Hematopoietic multipotent progenitor cell treated with erythropoietin and hydrocortisone succinate and interleukin-3 and kit ligand, for 8 days (in vitro differentiated cells): ENCODE measurements at regions not wholly inside any gene's neighbourhood (a gene's known extent, or its start where the extent isn't known, plus 50 kb on each side); places are given as distances from the start of the nearest gene placed in this dataset.

Experiments used
- DNase-seq: peaks from one replicate; pipeline ENCODE4 v3.0.0-alpha.2; 2015

- DNase-seq = no peak
These were observed 409.3 kb upstream of the SULF2 start for GRCh38 chr20:48194583-48194982.

GRCh38 chr20:48193627-48194425, 408.5 kb upstream of the SULF2 start:
- DNase-seq = no peak

DNA sequence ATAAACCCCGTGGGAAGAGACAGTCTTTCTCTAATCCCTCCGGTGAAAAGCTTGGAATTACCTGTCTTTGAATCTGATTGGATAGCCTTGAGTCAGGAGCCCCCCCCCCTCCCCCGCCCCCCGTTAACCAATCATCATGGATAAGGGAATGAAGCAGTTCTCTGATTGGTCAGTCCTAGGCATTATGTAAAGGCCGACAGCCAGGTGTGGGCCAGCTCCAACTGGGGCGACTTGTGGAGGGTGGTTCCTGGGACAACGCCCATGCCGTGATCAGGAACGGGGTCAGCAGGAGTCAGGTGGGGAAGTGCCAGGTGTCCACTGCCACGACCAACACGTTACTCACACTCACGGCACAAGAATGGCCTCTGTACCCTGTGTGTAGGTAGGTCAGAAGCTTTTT, 406.8 kb upstream of the SULF2 start:
- DNase-seq = no peak

GRCh38 chr20:48191200-48191599, 405.9 kb upstream of the SULF2 start:
- DNase-seq = no peak

- no peak for DNase-seq
These were observed 405.5 kb upstream of the SULF2 start for GRCh38 chr20:48190757-48191156.

- no peak for DNase-seq
These were observed 403.9 kb upstream of the SULF2 start for GRCh38 chr20:48189181-48189580.

DNA sequence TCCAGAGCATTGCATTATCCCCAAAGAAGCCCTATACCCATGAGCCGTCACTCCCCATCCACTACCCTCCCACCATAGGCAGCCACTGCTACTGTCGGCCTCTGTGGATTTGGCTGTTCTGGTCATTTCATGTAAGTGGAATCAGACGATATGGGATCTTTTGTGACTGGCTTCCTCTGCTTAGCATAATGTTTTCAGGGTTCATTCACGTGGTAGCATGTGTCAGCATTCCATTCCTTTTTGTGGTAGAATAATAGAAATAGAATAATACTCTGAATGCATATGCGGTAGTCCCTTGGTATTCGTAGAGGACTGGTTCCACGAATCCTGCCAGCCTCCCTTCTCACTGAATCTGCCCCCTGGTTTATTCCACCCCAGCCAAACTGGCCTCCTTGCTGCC, 402.6 kb upstream of the SULF2 start:
- no peak for DNase-seq

- no peak for DNase-seq
These were observed 401.6 kb upstream of the SULF2 start for GRCh38 chr20:48186915-48187314.

DNA sequence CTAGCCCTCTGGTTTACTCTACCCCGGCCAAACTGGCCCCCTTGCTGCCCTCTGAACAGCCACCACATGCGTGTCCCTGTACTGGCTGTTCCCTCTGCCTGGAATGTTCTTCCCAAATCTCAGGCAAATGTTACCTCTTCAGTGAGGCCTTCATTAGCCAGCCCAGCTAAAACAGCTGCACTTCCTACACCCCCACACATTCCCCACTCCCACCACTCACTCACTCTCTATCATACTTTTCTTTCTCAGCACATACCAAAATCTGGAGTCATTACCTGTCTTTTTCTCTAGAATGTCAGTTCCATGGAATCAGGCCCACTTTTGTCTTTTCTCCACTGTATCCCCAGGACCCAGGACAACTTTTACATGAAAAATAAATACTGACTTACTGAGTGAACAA, 401.2 kb upstream of the SULF2 start:
- DNase-seq = no peak

DNA sequence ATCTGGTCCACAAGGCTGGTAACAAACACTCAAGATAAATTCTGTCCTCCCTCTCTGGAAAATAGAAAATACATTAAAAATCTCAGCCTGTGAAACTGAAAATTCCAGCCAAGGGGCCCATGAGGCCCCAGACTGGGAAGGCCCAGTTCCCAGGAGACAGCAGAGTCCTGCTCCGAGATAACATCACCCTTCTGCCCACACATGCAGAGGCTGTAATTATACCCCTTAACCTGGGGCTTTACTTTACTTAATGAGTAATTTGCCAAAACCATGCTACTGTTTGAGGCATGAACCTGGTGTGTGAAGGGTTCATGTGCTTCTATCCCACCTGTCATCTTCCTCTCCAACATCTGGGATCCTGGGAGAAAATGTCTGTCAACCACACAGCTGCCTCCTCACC, 398.9 kb upstream of the SULF2 start:
- DNase-seq = no peak

GRCh38 chr20:48181261-48181935, 396.1 kb upstream of the SULF2 start:
- DNase-seq = no peak

DNA sequence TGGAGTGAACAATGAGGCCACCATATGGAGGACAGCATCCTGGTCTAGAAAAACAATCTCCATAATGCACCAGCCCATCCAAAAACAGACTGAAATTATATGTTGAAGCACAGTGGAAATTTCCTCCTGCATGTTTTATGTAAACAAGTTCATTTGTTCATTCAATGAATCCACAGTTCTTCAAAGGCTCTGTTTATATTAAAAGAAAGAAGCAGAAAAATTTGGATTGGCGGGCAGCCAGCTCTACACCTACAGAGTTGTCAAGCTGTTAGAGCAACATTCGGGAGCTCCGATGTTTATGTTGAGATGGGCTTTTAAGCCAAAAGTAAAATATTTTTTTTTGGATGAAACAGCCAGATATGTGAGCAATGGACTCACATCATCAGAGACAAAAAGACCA, 395.3 kb upstream of the SULF2 start:
- no peak for DNase-seq

DNA sequence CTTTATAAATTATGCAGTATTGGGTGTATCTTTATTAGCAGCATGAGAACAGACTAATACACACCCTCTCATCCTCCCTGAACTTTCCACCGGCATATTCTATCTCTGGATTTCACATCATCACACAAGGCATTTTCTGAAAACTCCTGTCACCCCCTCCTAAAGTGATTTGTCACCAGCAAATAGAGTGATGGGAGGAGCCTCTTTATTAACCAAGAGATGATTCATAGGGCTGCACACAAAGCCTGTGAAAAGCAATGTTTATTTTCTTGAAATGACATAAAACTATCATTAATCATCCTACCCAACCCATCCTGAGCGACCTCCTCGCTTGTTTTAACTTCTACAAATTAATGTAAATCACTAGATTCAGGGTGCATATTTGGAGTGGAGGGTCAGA, 394.7 kb upstream of the SULF2 start:
- no peak for DNase-seq

- no peak for DNase-seq
These were observed 393.4 kb upstream of the SULF2 start for GRCh38 chr20:48178633-48179032.

DNA sequence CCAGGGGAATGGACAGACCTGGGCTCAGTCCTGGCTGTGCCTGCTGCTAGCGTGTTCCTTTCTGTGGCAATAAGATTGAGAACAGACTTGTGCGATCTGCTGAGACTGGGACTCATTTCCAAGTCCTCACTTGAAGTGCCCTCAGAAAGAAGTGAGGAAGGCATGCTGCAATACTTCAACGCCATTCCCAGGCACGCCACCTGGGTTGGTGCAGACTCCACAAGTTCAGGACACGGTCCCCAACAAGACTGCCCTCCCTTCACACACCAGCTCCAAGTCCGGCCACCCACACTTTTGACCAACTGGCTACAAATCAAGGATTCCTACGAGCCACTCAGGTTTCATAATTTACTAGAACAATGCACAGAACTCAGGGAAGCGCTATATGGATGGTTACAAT, 391.8 kb upstream of the SULF2 start:
- DNase-seq = no peak

- DNase-seq = no peak
These were observed 390.9 kb upstream of the SULF2 start for GRCh38 chr20:48176139-48176538.

GRCh38 chr20:48175261-48175660, 390.0 kb upstream of the SULF2 start:
- no peak for DNase-seq

- DNase-seq = no peak
These were observed 387.0 kb upstream of the SULF2 start for GRCh38 chr20:48172357-48172702.

- no peak for DNase-seq
These were observed 386.5 kb upstream of the SULF2 start for GRCh38 chr20:48171626-48172356.

- no peak for DNase-seq
These were observed 385.8 kb upstream of the SULF2 start for GRCh38 chr20:48171071-48171470.

DNA sequence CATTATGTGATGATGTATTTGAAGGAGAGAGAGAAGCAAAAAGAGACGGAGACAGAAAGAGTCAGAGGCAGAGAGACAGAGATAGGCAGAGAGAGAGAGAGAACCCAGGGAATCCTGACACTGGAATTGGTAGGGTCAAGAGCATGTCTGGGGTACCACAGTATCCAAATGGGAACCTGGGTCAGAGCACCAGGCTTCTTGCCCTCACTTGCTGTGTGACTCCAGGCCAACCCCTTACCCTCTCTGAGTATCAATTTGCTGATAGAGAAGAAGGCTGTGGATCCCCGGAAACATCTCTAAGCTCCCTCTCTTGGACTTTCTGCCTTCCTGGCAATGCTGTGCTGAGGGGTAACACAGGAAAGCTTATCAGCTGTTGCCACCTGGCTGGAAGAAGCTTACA, 385.3 kb upstream of the SULF2 start:
- no peak for DNase-seq

- DNase-seq = no peak
These were observed 384.5 kb upstream of the SULF2 start for GRCh38 chr20:48169650-48170225.

DNA sequence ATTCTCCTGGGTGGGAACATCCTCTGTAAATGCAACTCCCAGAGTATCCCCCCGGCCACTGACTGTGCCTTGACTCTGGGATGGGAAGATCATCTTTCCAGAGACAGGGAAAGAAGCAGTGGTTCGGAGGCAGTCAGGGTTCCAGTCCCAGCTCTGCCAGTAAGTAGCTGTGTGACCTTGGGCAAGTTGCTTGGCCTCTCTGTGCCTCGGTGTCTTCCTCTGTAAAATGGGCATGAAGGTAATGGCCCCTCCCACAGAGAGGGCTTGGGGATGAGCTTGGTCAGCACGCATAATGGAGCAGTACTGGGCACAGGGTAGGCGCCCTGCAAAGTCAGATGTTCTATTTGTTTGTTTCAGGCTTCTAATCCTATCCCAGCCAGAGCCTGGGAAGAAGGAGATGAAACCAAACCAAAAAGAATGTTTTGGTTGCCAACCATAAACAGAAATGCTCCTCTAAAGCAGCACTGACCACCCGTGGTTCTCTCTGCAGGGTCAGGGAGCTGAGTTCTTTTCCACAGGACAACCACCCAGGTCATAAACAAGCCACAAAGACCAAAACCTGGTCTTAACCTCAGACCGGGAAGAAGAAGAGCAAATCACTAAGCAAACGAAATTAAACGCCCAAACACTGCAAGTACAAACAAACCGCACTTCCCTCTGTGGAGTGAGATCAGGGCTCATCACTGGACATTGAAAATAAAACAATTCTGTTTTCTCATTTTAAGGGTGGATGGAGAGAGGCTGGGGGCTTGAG, 381.0 kb upstream of the SULF2 start:
- DNase-seq = no peak
